ENCODE measurements at regions not wholly inside any gene's neighbourhood (a gene's known extent, or its start where the extent isn't known, plus 50 kb on each side); places are given as distances from the start of the nearest gene placed in this dataset.

- H3K36me3 ChIP-seq (replicated peaks) = no peaks in the 10 kb centered on the region
- DNase-seq = no peak
- TF ChIP-seq, protein P1, sequence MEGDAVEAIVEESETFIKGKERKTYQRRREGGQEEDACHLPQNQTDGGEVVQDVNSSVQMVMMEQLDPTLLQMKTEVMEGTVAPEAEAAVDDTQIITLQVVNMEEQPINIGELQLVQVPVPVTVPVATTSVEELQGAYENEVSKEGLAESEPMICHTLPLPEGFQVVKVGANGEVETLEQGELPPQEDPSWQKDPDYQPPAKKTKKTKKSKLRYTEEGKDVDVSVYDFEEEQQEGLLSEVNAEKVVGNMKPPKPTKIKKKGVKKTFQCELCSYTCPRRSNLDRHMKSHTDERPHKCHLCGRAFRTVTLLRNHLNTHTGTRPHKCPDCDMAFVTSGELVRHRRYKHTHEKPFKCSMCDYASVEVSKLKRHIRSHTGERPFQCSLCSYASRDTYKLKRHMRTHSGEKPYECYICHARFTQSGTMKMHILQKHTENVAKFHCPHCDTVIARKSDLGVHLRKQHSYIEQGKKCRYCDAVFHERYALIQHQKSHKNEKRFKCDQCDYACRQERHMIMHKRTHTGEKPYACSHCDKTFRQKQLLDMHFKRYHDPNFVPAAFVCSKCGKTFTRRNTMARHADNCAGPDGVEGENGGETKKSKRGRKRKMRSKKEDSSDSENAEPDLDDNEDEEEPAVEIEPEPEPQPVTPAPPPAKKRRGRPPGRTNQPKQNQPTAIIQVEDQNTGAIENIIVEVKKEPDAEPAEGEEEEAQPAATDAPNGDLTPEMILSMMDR (IDR thresholded peaks at IDR 0.05; ENCODE audit: low read depth, low read length, missing control alignments) = peak; percentile 43
- no peak overlapping the region for H3K27ac ChIP-seq
- in situ Hi-C loops (cut with HindIII; ENCODE audit: low pct_ligation_motif_present, low sequenced_read_pairs) = no loop called here
- no peaks in the 10 kb centered on the region for H3K27me3 ChIP-seq (replicated peaks)
- H3K4me3 ChIP-seq (ENCODE audit: low read depth, low read length) = no peak overlapping the region
Measured at GRCh38 chr21:16608209-16608830, 878.5 kb downstream of the USP25 start.

GRCh38 chr21:16619281-16619680, 889.5 kb downstream of the USP25 start:
- TF ChIP-seq, protein P1 (IDR thresholded peaks at IDR 0.05; ENCODE audit: low read depth, low read length, missing control alignments) = no peak
- in situ Hi-C loops (cut with HindIII; ENCODE audit: low pct_ligation_motif_present, low sequenced_read_pairs) = no loop called here
- no peak for DNase-seq
- Histone ChIP-seq H3K36me3 (replicated peaks) (no peaks in the 10 kb centered on the region), H3K4me3 (ENCODE audit: low read depth, low read length) (no peak overlapping the region), H3K27me3 (replicated peaks) (no peaks in the 10 kb centered on the region), H3K27ac (no peak overlapping the region)

- Histone ChIP-seq H3K27ac (no peak overlapping the region), H3K4me3 (ENCODE audit: low read depth, low read length) (no peak overlapping the region), H3K27me3 (replicated peaks) (no peaks in the 10 kb centered on the region), H3K36me3 (replicated peaks) (no peaks in the 10 kb centered on the region)
- in situ Hi-C loops (cut with HindIII; ENCODE audit: low pct_ligation_motif_present, low sequenced_read_pairs) = no loop called here
- no peak for DNase-seq
- TF ChIP-seq, protein P1 (IDR thresholded peaks at IDR 0.05; ENCODE audit: low read depth, low read length, missing control alignments) = no peak
Measured at GRCh38 chr21:16620786-16621320, 891.1 kb downstream of the USP25 start.

GRCh38 chr21:16624479-16625118, 888.2 kb upstream of the CXADR start:
- DNase-seq = no peak
- no peak overlapping the region for H3K27ac ChIP-seq
- no peaks in the 10 kb centered on the region for H3K36me3 ChIP-seq (replicated peaks)
- in situ Hi-C loops (cut with HindIII; ENCODE audit: low pct_ligation_motif_present, low sequenced_read_pairs) = no loop called here
- TF ChIP-seq, protein P1 (IDR thresholded peaks at IDR 0.05; ENCODE audit: low read depth, low read length, missing control alignments) = no peak
- H3K27me3 ChIP-seq (replicated peaks) = no peaks in the 10 kb centered on the region
- H3K4me3 ChIP-seq (ENCODE audit: low read depth, low read length) = no peak overlapping the region

GRCh38 chr21:16625491-16625890, 887.4 kb upstream of the CXADR start:
- no peak for DNase-seq
- Histone ChIP-seq H3K27ac (no peak overlapping the region), H3K27me3 (replicated peaks) (no peaks in the 10 kb centered on the region), H3K4me3 (ENCODE audit: low read depth, low read length) (no peak overlapping the region), H3K36me3 (replicated peaks) (no peaks in the 10 kb centered on the region)
- TF ChIP-seq, protein P1 (IDR thresholded peaks at IDR 0.05; ENCODE audit: low read depth, low read length, missing control alignments) = no peak
- in situ Hi-C loops (cut with HindIII; ENCODE audit: low pct_ligation_motif_present, low sequenced_read_pairs) = no loop called here
